HG02840 (cell line): ENCODE measurements at regions not wholly inside any gene's neighbourhood (a gene's known extent, or its start where the extent isn't known, plus 50 kb on each side); places are given as distances from the start of the nearest gene placed in this dataset.

Source experiments
- ATAC-seq: cut with Tn5 transposase; IDR thresholded peaks from one replicate; pipeline ENCODE4 v1.9.1; 2021; ENCODE audit warnings: mild to moderate bottlenecking, moderate library complexity, moderate number of reproducible peaks; ENCODE audit not compliant: unreplicated experiment, low FRiP score

DNA sequence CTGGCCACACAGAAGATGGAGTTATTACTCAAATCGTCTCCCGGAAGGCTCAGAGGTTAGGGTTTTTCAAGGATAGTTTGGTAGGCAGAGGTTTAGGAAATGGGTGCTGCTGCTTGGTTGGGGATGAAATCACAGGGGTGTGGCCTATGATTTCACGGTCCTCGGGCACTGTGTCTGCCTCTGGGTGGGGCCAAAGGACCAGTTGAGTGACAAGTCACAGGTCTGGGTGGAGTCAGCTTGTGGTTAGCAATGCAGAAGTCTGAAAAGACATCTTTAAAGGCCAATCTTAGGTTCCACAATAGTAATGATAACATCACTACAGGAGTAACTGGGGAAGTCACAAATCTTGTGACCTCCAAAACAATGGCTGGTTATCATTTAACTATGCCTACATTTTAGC, 387.8 kb downstream of the ZNF521 start:
- ATAC-seq = no peak

DNA sequence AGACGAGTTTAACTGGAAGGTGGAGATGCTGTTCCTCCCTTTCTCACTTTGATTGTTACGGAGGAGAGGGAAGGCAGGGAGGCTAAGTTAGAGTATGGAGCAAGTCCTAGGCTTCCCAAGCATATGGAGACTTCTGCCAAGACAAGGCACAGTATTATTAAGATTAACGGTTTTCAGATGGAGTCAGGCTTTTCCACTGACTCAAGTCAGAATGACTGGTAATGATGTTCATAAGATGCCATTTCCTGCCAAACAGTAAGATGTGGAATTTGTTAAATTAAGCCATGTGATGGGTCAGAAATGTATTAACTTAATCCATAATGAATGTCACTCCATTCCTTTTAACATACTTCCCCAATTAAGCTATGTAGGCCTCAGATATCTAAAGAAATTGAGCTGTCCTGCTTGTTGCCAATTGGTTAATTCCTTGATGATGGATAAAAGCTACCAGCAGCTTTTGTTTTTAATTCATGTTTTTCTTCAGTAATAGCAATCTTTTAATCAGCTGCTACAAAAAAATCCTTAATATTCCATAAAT, 383.7 kb downstream of the ZNF521 start:
- no peak for ATAC-seq

DNA sequence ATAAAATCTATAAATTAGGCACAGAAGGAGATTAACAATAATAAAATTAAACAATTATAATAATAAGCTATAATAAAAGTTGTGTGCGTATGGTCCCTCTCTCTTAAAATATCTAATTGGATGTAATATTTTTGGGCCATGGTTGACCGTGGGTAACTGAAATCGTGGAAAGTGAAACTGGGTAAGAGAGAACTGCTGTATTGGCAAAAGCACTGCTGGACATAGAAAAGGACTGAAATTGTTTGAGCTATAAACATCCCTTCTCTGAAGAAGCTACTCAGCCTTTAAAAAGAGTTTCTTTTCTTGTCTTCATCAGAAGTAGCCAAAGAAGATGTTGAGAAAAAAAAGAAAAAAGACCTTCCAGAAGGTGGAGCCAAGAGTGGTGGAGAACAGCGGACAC, 379.4 kb downstream of the ZNF521 start:
- ATAC-seq = no peak

DNA sequence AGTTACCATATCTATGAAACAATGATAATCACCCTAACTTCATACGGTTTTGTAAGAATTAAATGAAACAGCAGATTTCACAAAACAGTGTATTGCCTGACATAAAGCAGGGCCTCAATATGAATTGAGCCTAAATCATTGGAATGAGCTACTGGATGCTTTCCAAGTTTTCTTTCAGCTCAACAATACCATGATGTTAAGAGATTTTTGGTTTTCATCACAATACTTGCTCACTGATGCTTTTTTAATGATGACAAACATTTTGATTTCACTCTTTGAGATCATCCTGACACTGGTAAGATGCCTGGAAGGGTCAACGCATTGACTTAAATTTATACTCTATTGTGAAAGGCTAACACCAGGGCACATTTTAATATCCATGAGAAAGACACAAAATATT, 377.5 kb downstream of the ZNF521 start:
- no peak for ATAC-seq

DNA sequence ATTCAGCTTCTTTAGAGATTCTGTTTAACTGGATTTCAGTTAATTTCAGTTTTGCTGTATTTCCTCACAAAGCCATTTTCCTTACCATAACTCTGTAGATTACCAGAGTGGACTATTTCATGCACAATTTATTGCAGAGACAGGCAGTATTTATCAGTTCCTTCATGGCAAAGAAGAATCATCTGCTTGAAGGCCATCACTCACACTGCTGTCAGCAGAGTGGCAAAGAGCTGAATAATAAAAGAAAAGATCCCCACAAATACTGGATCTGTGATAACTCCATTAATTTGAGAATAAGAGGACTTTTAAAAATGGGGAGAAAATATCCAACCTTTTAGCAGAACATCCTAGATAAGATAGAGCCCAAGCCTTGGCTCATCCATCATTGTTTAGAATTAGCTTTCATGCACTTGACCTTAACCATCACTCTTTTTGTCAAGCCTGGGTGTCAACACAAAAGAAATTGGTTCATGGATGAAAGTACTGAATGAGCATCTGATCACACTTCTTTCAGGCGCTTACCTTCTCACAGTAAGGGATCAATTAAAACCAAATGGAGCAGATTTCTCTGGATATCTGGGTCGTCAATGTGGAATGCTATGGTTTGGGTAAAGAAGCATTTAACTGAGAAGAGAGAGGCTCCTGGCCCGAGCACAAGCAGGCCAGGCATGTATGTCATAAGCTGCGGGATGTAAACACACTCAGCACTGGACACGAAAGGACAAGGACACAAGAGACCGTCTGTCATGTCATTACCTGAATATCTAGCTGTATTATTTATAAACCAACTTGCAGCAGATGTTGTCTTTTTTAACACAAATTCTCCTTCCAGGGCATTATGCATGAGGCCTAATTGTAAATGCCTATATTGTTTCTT, 376.2 kb downstream of the ZNF521 start:
- no peak for ATAC-seq

DNA sequence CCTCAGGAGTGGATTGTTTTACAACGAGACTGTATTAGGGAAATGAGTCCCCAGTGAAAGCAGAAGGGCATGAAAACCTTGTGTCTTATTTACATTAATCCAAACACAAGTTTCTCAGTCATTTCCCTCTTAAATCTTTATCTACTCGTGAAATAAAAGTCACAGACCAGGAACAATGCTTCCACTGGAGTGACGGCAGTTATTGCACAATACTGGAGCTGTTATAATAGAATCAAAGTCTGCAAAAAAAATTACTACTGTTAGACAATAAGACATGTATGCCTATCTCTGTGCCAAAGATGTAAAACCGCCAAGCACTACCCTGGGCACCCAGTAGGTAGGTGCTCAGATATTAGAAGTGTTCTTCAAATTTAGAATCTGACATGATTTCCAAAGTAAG, 375.5 kb downstream of the ZNF521 start:
- no peak for ATAC-seq

DNA sequence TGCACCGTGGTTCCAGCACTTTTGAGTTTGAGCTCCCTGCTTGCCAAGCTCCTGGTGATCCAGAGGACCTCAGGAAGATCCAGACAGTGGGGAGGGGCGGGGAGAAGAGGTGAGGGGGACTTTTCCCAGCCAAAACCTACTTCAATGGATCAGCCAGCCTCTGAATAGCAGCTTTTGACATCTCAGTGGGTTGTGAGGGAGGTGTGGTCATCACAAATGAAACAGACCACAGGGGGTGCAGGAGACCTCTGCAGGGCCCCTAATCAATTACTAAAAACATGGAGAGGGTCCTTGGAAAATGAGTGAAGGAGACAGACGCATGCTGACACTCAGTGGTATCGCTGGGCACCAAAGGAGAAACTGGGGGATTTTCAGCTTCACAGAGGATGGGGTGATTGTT, 372.7 kb downstream of the ZNF521 start:
- ATAC-seq = no peak

DNA sequence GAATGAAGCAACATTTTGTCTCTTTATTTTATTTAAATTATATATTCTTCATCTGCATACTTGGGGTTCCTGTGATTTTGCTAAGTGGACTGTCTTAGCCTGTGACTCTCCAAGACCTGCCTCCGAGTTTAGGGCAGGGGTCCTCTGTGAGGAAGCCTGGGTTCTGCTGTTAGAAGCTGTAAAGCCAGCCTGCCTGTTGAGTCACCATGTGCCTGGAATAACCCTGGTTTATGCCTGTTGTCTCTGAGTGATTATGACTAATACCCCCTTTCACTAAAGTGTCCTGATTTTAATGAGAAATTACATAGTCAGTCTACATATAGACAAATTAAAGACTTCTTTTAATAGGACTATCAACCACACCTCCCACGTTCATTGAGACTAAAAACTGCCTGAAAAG, 369.1 kb downstream of the ZNF521 start:
- no peak for ATAC-seq

DNA sequence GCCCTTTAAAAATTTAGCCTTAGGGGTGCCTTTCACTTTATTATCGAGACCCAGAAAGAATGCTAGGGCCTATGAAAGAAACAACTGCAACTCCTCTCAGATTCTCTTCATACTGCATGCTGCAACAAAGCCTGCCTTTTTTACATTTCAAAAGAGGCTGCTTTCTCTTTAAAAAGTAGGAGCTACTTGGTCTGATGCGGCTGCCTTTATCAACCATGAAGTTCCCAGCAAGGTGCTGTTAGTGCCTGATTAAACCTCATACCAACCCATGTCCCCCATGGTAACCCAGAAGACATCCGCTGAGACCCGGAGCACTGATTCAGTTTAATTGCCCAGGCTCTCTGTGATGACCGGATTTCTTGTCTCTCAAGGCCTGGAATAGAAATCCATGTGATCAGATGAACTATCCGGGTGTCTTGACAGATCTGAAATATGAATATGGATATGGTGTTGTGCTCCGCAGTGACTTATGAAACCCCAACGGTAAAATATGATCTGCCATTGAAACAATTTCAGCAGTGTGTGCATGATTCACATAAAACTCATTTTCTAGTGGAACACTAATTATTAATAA, 368.3 kb downstream of the ZNF521 start:
- ATAC-seq = no peak

DNA sequence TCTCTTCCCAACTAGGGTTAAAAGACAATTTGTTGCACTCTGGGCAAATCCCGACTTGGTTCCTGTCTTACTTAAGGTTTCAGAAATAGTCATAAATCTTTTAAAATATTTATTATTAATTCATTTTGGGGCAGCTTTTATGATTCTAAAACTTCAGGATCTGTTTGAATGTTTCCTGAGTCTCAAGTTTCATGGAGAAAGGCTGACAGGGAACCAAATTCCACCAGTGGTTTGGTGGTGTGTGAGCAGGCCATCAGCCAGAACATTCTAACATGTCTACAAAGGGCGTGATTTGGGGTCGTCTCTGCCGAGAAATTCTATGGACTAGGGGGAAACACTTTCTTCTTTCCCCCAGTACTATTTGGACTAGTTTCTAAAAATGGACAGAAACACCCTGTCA, 366.4 kb downstream of the ZNF521 start:
- ATAC-seq = no peak

DNA sequence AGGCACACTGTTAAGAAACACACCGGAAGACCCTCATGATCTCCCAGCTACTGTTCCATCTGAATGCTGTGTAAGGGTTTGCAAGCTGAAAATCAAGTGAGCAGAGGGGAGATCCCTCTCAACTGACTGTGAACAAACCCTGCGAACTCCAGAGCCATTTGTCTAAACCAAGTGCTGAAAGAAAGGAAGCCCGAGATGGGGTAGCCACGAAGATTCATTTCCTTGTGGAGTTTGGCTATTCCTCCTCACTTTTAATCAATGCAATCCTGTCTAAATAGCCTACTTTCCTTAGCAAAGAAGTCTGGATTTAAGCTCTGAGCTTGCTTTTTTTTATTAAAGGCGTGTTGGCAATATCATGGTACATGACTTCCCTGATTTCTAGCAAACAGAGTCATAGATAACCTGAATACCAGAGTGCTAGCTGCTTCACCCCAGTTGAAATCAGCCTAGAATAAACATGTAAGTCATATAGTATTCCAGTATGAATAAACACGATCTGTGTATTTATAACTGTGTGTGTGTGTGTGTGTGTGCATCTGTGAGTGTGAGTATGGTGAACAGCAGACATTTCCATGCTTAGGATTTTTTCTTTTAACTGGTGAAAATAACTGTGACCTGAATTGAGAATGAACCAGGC, 365.2 kb downstream of the ZNF521 start:
- no peak for ATAC-seq

DNA sequence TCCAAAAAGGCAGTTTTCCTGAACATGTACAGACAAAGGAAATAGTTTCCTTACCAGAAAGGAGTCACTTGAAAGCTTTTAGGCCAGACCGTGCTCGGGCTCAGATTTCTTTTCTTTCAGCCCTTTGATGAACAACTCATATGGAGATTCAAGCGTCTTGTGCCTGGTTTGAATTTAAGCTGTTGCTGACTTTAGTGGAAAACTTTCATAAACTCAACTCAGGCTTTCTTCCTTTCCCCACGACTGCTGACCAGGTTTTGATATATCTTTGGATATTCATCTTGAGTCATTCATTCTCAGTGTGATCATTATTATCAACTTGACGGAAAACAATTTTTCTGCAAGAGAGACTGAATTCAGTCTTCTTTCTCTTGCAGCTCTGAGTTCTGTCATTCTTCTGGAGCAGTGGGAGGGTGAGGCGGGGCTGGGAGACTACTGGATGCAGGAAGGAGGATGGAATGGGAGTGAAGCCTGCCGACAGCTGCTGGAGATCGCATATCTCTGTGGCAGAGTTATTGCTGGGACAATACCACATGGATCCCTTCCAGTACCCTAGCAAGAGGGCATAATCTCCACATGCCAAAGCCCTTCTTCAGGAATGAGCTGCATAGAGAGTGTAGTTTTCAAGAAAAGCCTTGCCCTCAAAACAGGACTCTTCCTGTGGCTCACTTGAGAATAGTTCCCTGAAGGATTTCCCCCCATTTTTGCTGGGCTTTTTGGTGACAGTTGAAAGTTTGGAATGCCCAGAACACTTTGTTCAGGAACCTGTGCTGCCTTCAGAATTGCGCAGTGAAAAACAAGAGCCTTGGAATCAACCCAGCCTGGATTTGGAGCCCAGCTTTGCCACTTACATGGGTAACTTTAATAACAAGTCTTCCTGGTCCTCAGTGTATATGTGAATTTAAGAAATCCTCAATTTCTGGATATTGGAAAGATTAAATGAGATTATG, 364.4 kb downstream of the ZNF521 start:
- ATAC-seq = no peak

DNA sequence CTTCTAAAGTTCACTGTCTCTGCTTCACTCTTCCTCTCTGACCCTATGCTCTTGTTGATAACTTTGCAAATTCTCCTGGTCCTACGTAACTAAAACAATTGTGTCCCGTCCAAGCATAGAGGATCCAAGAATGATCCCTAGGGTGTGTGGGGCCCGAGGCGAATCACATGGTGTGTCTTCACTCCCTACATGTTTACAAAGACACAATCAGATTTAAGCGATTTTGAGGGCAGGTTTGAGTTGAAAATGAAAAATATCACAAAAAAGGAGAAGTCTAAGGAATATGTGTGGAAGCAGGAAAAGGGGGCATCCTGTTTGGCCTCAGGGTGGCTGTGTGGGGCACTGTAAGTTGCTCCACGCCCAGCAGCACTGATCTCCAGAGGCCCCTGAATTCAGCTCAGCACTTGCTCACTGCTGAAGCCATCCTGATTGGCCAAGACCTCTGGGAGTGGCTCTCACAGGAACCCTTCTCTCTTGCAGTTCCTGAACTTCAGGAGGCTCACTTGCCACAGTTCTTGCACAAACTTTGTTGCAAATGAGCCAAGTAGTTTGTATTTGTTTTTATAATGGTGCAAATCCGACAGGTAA, 363.6 kb downstream of the ZNF521 start:
- no peak for ATAC-seq

DNA sequence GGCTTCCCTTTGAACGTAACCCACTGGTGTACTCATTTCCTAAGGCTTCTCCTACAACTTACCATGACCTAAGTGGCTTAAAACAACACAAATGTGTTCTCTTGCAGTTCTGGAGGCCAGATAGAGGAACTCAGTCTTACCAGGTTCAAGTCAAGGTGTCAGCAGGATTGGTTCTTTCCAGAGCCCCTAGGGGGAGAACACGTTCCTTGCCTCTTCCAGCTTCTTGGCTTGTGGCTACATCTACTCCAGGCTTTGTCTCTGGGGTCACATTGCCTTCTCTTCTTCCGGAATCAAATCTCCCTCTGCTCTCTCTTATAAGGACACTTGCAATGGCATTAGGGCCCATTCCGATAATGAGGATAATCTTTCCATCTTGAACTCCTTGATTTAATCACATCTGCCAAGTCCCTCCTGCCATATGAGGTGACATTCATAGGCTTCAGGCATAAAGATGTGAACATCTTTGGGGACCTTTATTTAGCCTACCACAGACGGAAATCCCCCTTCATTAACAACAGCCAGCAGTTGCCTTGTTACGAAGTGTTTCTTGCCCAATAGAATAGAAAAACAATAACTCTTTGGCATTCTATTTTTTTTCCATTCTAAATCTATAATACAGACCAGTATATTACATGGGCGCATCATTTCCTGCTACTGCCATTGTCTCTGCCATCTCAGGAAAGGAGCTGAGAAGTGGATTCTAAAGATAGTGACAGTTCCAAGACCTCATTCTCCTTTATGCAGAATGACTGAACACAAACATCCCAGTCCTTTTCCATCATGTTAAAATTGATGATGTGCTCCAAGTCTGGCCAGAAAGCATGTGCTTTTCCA, 362.0 kb downstream of the ZNF521 start:
- no peak for ATAC-seq

DNA sequence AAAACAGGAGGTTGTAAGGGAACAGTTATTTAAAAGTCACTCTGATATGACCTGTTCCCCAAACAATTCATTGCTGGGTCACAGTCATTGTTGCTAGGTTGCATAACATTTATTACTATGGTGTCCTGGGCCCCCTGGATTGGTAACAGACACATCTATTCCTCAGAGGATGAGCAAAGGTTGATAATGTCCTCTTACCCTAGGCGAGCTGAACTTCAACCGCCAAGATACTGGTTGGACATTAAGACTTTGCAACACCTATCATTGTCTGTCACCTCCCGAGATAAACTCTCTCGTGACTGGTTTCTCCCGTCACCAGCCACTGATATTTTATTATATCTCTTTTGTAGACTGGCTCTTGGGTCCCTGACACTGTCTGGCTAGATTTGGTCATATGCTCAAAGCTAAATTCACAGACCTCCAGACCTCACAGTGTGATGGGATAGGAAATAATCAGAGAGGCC, 361.3 kb downstream of the ZNF521 start:
- no peak for ATAC-seq

DNA sequence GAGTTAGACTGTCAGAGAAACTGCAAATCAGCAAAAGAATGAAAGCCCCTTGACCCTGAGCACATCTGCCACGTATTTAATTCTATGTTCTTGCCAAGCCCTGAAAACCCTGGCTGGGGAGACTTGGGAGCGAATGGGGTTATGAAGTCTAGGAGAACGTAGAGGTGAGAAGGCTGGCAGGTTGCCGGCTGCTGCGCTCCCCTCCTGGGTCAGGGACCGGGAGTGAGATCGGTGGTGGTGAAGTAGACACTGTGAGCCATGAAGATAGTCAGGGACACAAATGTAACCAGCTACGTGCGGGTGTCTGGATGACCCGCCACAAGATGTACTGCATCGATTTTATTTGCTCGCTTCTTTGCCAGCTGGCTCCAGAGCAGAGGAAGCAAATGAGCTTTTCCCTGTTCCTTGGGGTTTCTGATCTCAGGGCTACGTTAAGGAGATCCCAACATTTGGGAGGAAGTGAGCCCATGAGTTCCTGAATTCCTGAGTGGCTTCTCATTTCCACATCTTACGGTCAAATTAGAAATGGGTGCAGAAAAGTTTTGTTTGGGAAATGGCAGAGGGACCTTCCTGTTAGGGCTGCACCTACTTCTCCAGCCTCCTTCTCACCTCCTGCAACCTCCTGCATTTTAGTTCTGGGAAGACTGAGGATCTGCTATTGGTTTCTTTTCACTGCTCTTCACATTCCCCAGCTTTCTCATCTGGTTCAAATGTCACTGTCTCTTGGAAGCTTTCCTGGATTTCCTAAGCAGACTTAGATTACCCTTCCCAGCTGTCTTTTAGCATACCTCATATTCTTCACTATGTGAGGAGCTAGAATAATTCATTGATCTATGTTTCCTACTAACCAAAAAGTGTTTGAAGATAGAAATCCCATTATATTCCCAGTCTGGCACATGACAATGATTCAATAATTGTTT, 360.6 kb downstream of the ZNF521 start:
- ATAC-seq = no peak

DNA sequence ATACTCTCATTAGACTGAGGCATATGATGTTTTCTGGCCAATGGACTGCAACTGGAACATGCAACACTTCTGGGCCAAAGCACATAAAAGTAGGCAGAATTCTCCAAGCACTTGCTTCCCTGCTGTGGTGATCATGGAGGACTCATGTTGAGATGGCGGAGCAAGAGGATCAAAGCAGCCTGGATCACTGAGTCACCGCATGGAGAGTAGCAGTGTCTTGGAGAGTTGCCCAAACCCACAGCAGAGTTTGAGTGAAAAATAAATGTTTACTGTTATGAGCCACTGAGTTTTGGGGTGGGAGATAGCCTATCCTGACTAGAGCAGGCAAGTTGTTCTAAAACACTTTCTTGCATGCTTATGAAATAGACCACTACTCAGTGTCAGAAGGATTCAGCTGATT, 359.5 kb downstream of the ZNF521 start:
- no peak for ATAC-seq

DNA sequence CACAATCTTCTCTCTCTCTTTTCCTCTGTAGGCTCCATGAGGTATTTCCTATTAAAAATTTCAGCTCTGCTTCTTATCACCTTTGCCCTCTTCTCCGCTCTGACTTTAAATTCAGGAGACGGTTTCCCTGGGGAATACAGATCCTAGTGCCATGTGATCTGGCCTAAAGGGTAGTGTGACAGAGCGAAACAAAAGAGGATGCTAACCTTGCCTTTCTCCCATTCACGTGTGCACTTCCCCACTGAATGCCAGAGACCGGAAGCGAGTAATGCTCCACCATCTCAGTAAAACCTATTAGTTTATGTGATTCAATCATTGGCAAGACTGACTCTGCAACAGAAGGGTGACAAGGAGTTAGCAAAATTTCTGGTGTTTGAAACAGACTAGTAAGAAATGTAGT, 358.3 kb downstream of the ZNF521 start:
- no peak for ATAC-seq
